ENCODE measurements at regions not wholly inside any gene's neighbourhood (a gene's known extent, or its start where the extent isn't known, plus 50 kb on each side); places are given as distances from the start of the nearest gene placed in this dataset.

GRCh38 chr6:102356170-102356569 is 962.7 kb downstream of the GRIK2 start:
- H3K4me3 Mint-ChIP-seq, result no peak overlapping the region
- TF ChIP-seq CTCF (IDR thresholded peaks at IDR 0.05), result no peak
- H3K4me1 Mint-ChIP-seq (ENCODE audit: low read depth), result no peaks in the 10 kb centered on the region
- H3K27ac Mint-ChIP-seq, result no peak overlapping the region
- DNase-seq (no peak), ATAC-seq (no peak)
- intact Hi-C loops (cut with micrococcal nuclease), result no loop called here
- ChIA-PET POLR2A (no interaction called here), CTCF (no interaction called here)
- no peaks in the 10 kb centered on the region for H3K36me3 Mint-ChIP-seq (ENCODE audit: low read depth)
- peaks cover 2% of the 10 kb centered on the region for H3K9me3 Mint-ChIP-seq
- H3K27me3 Mint-ChIP-seq, result no peaks in the 10 kb centered on the region

- Mint-ChIP-seq H3K9me3 (peaks cover 4% of the 10 kb centered on the region), H3K27me3 (no peaks in the 10 kb centered on the region), H3K4me3 (no peak overlapping the region), H3K36me3 (ENCODE audit: low read depth) (no peaks in the 10 kb centered on the region), H3K27ac (no peak overlapping the region), H3K4me1 (ENCODE audit: low read depth) (no peaks in the 10 kb centered on the region)
- ChIA-PET POLR2A (no interaction called here), CTCF (no interaction called here)
- no peak for ATAC-seq
- intact Hi-C loops (cut with micrococcal nuclease), result no loop called here
- DNase-seq, result no peak
- TF ChIP-seq CTCF (IDR thresholded peaks at IDR 0.05), result no peak
Measured at GRCh38 chr6:102355578-102355977, 962.1 kb downstream of the GRIK2 start.

GRCh38 chr6:102352552-102352951 is 959.0 kb downstream of the GRIK2 start:
- H3K36me3 Mint-ChIP-seq (ENCODE audit: low read depth), result no peaks in the 10 kb centered on the region
- ChIA-PET CTCF (no interaction called here), POLR2A (no interaction called here)
- no peak overlapping the region for H3K4me3 Mint-ChIP-seq
- ATAC-seq (no peak), DNase-seq (no peak)
- H3K9me3 Mint-ChIP-seq, result peaks cover 4% of the 10 kb centered on the region
- no peak for TF ChIP-seq CTCF (IDR thresholded peaks at IDR 0.05)
- no peaks in the 10 kb centered on the region for H3K27me3 Mint-ChIP-seq
- H3K27ac Mint-ChIP-seq, result no peak overlapping the region
- H3K4me1 Mint-ChIP-seq (ENCODE audit: low read depth), result no peaks in the 10 kb centered on the region
- intact Hi-C loops (cut with micrococcal nuclease), result no loop called here

GRCh38 chr6:102344769-102345168 is 951.3 kb downstream of the GRIK2 start:
- POLR2A ChIA-PET, result no interaction called here
- H3K27ac Mint-ChIP-seq, result no peak overlapping the region
- no peak overlapping the region for H3K4me3 Mint-ChIP-seq
- H3K27me3 Mint-ChIP-seq, result no peaks in the 10 kb centered on the region
- TF ChIP-seq CTCF (IDR thresholded peaks at IDR 0.05), result no peak
- ATAC-seq (no peak), DNase-seq (no peak)
- H3K4me1 Mint-ChIP-seq (ENCODE audit: low read depth), result no peaks in the 10 kb centered on the region
- CTCF ChIA-PET, result no interaction called here
- intact Hi-C loops (cut with micrococcal nuclease), result no loop called here
- peaks cover 1% of the 10 kb centered on the region for H3K9me3 Mint-ChIP-seq
- H3K36me3 Mint-ChIP-seq (ENCODE audit: low read depth), result no peaks in the 10 kb centered on the region

GRCh38 chr6:102340311-102340710 is 946.8 kb downstream of the GRIK2 start:
- H3K27ac Mint-ChIP-seq, result no peak overlapping the region
- H3K4me3 Mint-ChIP-seq, result no peak overlapping the region
- ATAC-seq, result no peak
- H3K9me3 Mint-ChIP-seq, result no peaks in the 10 kb centered on the region
- DNase-seq, result no peak
- no peaks in the 10 kb centered on the region for H3K4me1 Mint-ChIP-seq (ENCODE audit: low read depth)
- no peaks in the 10 kb centered on the region for H3K36me3 Mint-ChIP-seq (ENCODE audit: low read depth)
- POLR2A ChIA-PET, result no interaction called here
- no peaks in the 10 kb centered on the region for H3K27me3 Mint-ChIP-seq
- intact Hi-C loops (cut with micrococcal nuclease), result no loop called here
- TF ChIP-seq CTCF (IDR thresholded peaks at IDR 0.05), result no peak
- CTCF ChIA-PET, result no interaction called here

All from activated CD8-positive, alpha-beta T cell treated with anti-CD3 and anti-CD28 coated beads for 36 hours (primary cell).